GM20431 (cell line): ENCODE measurements at regions not wholly inside any gene's neighbourhood (a gene's known extent, or its start where the extent isn't known, plus 50 kb on each side); places are given as distances from the start of the nearest gene placed in this dataset.

ENCODE experiments used
- in situ Hi-C: fragments of 300-500 bp; cut with MseI, MboI; formaldehyde crosslinking; loops from one replicate; pipeline ENCODE4 v1.15.0; 2020; ENCODE audit warnings: low sequenced_read_pairs; ENCODE audit not compliant: unreplicated experiment

DNA sequence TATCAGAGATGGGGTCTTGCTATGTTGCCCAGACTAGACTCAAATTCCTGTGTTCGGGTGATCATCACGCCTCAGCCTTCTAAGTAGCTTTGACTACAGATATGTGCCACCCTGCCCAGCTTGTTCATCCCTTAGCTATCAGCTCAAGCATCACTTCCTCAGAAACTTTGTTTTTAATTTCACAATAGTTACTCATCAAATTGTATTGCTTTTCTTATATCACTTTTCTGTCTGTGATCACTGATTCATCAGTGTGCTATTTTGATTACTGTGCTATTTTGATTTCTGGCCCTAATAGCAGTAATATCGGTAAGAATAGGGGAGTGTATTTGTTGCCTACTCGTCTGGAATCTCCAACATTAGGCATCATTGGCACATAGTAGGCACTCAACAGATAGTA is 878.6 kb upstream of the PCDH20 start:
- in situ Hi-C loops: no loop called here

DNA sequence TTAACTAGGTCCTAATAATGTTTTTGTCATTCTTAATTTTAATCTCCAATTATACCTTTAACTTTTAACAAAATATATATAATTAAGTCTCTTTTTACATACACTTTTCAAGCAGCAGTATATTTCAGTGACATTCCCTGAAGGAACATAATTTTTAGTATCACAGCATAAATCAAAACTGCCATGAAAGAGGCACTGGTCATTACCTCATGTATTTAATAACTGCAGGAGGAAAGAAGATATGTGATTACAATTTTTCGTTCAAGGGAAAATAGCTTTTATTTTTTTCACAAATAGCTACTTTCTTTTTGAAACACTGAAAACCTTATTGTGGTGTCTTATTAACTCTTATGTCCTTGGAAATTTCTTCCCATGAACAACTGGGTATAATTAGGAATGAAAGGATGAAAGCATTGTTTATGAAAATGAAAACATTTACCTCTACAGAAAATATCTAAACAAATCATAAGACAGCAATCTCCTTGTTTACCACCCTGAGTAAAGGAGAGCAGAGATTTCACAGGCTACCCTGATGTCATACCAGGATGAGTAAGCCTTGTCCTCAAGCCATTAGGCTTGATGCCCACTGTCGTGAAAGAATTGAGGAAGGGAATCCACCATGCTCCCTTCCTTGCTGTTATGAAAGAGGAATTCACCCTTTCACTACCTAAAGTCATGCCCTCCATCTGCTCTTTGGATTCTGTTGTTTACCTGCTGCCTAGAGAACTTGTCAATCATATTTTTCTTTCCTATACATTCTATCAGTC is 877.2 kb upstream of the PCDH20 start:
- in situ Hi-C loops: no loop called here

- in situ Hi-C loops: no loop called here
These were observed 874.9 kb upstream of the PCDH20 start for GRCh38 chr13:62290542-62290941.

- in situ Hi-C loops: no loop called here
These were observed 872.1 kb upstream of the PCDH20 start for GRCh38 chr13:62287764-62288163.

DNA sequence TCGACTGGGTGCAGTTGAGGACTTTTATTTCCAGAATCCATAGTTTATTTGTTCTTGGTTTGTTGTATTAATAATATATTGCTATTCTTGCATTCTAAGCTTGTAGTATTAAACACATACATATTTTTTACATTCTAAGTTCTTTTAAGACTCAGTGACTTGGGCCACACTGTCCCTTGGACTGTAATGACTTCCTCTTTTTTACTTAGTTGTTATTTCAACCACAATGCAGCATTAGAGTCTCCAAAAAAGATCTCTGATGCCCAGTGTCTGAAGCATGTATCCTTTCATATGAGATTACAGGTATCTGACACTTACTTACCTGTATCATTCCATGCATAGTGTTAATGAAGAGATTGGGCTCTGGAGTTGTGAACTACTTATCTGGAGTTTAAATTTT is 864.9 kb upstream of the PCDH20 start:
- in situ Hi-C loops: no loop called here

GRCh38 chr13:62278271-62278670 is 862.6 kb upstream of the PCDH20 start:
- in situ Hi-C loops: no loop called here

GRCh38 chr13:62251734-62252133 is 836.1 kb upstream of the PCDH20 start:
- in situ Hi-C loops: no loop called here

DNA sequence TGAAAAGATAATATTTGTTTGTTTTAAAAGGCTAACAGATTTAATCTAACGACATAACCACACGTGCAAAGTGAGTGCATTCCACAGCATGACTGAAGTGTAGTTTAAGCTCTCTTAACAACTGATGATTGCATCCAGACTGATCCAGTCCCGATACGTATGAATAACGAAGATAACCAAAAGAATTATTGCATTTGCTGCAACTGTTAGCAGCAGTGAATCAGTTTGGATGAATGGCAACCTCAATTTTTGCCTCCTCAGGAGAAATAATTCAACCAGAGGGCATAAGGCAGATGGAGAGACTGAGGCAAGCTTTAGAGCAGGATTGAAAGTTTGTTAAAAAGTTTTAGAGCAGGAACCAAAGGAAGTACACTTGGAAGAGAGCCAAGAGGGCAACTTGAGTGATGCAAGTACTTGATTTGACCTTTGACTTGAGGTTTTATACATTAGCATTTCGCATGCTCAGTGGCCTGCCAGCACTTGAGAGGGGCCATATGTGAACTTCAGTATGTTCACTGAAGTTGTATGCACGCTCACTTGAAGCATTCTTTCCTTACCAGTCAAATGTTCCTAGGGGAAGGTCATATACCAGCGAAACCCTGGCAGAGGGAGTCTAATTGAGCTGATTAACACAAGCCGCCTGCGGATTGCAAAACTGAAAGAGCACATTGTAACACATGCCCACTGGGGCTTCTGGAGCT is 835.0 kb upstream of the PCDH20 start:
- in situ Hi-C loops: no loop called here

- in situ Hi-C loops: no loop called here
These were observed 830.9 kb upstream of the PCDH20 start for GRCh38 chr13:62246581-62246980.

DNA sequence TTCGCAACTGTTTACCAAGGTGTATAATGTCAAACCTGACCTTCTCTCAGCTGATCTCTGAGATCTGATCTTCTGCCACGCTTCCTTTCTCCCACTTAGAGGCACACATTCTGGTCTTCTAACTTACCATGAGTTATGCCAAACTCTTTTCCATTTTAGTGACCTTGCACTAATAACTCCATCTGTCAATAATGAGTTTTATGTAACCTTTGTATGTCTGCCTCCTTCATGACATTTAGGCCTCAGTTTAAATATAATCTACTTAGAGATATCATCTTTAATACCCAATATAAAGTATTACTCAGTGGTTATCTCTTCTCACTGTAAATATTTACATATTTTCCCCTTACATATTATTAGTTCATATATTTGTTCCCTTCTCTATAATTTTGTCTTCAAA is 827.5 kb upstream of the PCDH20 start:
- in situ Hi-C loops: no loop called here

DNA sequence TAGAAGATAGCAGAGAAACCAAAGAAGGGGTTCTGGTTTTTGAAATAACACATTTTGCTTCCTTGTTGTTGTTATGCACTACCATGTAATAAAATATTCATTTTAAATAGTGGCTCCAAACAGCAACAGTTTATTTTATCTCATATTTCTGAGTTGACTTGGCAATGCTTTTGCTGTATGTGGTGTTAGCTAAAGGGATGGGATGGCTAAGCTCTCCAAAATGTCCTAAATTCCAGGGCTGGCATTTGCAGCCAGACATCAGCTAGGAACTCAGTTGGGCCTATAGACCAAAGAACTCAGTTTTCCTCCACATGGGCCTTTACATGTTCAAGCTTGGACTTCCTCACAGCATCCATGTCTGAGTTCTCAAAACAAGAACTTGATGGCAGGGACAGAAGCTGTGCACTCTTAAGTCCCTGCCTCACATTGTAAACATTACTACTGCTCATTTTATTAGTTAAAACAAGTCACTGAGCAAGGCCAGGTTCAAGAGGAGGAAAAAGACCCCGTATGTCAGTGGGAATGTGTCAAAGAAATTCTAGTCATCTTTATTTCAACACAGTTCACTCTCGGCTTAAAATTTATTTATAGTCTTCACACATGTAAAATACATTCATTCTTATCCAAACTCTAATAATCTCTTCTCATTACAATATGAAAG is 819.3 kb upstream of the PCDH20 start:
- in situ Hi-C loops: no loop called here

- in situ Hi-C loops: no loop called here
These were observed 795.3 kb upstream of the PCDH20 start for GRCh38 chr13:62210951-62211350.

DNA sequence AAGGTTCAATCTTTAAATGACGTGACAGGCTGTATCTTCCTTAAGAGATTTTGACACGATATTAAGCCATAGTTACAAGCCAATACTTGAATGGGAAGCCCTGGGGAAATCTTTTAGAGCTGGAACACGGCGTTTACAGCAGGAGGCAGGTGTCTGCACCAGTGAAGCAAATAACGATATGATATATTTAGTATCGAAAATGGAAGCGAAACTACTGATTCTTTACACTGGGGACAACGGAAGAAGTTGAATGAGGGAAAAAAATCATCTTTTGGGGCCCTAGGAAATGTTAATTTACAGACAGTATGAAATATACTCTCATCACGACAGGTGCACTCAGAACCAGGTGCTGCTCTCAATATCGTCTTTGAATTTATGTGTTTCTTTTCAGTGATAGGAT is 793.9 kb upstream of the PCDH20 start:
- in situ Hi-C loops: no loop called here

DNA sequence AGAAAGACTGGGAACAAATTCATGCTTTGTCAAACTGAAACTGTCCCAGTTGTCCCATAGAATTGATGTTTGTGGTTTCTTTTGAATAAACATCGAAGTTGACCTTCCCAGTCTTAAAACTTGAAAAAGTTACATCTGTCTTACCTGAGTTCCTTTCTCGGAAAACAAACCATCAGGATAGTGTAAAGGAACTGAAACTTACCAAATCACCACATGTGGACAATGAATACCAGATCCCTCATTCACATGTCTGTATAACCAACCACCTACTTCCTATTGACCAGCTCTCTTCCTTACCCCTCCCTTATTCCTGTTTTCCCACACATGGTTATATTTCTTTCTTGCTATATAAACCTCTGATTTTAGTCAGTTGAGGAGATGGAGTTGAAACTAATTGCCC is 791.7 kb upstream of the PCDH20 start:
- in situ Hi-C loops: no loop called here

GRCh38 chr13:62206165-62206564 is 790.5 kb upstream of the PCDH20 start:
- in situ Hi-C loops: no loop called here

- in situ Hi-C loops: no loop called here
These were observed 789.6 kb upstream of the PCDH20 start for GRCh38 chr13:62205273-62205672.

GRCh38 chr13:62194371-62194770 is 778.7 kb upstream of the PCDH20 start:
- in situ Hi-C loops: no loop called here

- in situ Hi-C loops: no loop called here
These were observed 778.3 kb upstream of the PCDH20 start for GRCh38 chr13:62193919-62194318.

DNA sequence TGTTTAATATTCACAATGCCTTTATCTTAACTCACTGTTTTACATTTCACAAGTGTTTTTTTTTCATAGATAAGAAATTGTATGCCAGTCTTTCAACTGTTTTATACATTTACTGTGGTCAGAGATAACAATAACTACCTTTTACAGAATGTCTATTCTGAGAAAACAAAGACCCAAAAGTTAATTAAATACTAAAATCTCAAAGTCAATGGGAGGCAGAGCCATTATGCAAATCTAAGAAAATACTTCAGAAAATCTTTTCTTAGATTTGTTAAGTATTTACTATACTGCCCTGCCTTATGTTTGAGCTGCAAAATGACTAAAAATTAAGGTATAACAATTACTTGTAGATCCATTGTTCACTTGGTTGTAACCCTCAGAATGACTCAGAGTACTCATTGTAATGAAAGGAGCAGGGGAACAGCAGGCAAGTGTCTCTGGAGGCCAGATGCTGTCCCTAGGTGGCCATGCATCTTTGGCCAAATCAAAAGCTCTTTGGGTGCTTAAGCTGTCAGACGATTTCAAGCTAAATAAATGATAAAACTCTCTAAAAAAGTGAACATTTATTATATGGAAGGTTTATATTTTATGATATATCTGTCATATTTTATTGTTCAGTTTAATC is 770.1 kb upstream of the PCDH20 start:
- in situ Hi-C loops: no loop called here

GRCh38 chr13:62176051-62176450 is 760.4 kb upstream of the PCDH20 start:
- in situ Hi-C loops: no loop called here

DNA sequence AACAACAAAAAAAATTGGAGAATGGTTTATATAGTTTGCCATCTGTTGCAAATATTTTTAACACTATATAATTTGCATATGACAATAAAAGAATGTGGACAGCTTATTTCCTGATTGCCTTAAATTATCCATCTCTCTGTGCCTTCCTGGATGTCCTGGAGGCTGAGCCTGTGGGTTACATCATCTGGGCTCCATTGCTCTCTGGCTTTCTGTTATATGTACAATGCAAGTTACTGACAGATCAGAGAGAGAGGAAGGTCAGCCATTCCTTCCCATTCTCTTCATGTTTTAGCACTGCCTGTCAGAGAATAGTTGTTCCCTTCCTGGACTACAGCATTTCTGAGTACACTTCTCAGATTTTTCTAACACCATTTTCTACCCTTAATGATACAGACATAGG is 758.3 kb upstream of the PCDH20 start:
- in situ Hi-C loops: no loop called here
